DND-41 (cell line): ENCODE measurements at regions not wholly inside any gene's neighbourhood (a gene's known extent, or its start where the extent isn't known, plus 50 kb on each side); places are given as distances from the start of the nearest gene placed in this dataset.

Source experiments
- EZH2 ChIP-seq: IDR thresholded peaks from 3 replicates; pipeline ENCODE4 v1.6.1; 2012; ENCODE audit warnings: borderline replicate concordance, low read depth, mild to moderate bottlenecking, moderate library complexity, low read length, inconsistent platforms; ENCODE audit not compliant: severe bottlenecking
- TF ChIP-seq, protein P1 (sequence below): IDR thresholded peaks from 2 replicates; pipeline ENCODE4 v1.5.1; 2012; ENCODE audit warnings: borderline replicate concordance, low read length, moderate library complexity, mild to moderate bottlenecking; ENCODE audit not compliant: poor library complexity, severe bottlenecking; ENCODE audit errors: extremely low read depth

DNA sequence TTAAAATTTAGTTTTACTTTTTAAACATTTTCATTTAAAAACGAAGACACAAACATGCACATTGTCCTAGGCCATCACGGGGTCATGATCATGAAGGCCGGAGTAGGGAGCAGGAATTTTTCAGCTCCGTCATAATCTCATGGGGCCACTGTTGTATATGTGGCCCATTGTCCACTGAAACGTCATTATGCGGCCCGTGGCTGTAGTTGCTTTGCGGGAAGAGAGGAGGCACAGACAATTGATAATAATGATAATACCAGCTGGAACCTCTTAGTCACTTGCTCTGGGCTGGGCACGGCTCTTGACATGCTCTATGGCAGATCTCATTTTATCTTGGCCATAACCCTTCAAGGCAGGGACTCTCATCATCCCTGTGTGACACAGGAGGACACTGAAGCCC, 56.5 kb upstream of the FNDC1 start:
- no peak for TF ChIP-seq EZH2
- TF ChIP-seq, protein P1, sequence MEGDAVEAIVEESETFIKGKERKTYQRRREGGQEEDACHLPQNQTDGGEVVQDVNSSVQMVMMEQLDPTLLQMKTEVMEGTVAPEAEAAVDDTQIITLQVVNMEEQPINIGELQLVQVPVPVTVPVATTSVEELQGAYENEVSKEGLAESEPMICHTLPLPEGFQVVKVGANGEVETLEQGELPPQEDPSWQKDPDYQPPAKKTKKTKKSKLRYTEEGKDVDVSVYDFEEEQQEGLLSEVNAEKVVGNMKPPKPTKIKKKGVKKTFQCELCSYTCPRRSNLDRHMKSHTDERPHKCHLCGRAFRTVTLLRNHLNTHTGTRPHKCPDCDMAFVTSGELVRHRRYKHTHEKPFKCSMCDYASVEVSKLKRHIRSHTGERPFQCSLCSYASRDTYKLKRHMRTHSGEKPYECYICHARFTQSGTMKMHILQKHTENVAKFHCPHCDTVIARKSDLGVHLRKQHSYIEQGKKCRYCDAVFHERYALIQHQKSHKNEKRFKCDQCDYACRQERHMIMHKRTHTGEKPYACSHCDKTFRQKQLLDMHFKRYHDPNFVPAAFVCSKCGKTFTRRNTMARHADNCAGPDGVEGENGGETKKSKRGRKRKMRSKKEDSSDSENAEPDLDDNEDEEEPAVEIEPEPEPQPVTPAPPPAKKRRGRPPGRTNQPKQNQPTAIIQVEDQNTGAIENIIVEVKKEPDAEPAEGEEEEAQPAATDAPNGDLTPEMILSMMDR, result no peak
